Thoracic aorta (tissue), 2 donors: ENCODE measurements at regions not wholly inside any gene's neighbourhood (a gene's known extent, or its start where the extent isn't known, plus 50 kb on each side); places are given as distances from the start of the nearest gene placed in this dataset.
"Not testable (repeated sequence)": the region's sequence is repeated elsewhere in the genome, so short reads cannot be mapped to it uniquely, and the experiment has no call there.

ENCODE experiments used
- ATAC-seq: fragments of 150-250 bp; one replicate; pipeline ENCODE4 v1.8.0; 2017; ENCODE audit warnings: low read depth; ENCODE audit not compliant: insufficient number of reproducible peaks, low FRiP score
- DNase-seq: peaks from one replicate; pipeline ENCODE4 v3.0.0-alpha.2; 2020; ENCODE audit warnings: low spot score
- H3K27ac ChIP-seq, 2 donors: fragments of 200-600 bp; sonication (generic); 1 replicate in 1 of 2; 2 replicates in 1 of 2; pipeline ENCODE4 v1.5.1; 2016; ENCODE audit warnings: mild to moderate bottlenecking in 2 of 2, moderate library complexity in 2 of 2
- H3K27me3 ChIP-seq: fragments of 200-600 bp; sonication (generic); replicated peaks from 2 replicates; pipeline ENCODE4 v1.6.0; 2016; ENCODE audit warnings: mild to moderate bottlenecking; ENCODE audit not compliant: insufficient read depth
- H3K36me3 ChIP-seq: fragments of 200-600 bp; sonication (generic); one replicate; pipeline ENCODE4 v1.5.1; 2016
- H3K4me1 ChIP-seq, 2 donors: fragments of 200-600 bp; sonication (generic); 1 replicate in 1 of 2; 2 replicates in 1 of 2; pipeline versions ENCODE4 v1.5.1 to v1.6.0; 2016; ENCODE audit warnings: low read depth in 2 of 2, mild to moderate bottlenecking in 1 of 2; ENCODE audit not compliant: control insufficient read depth in 1 of 2
- H3K4me3 ChIP-seq: fragments of 200-600 bp; sonication (generic); 2 replicates; pipeline ENCODE4 v1.5.1; 2016; ENCODE audit warnings: mild to moderate bottlenecking
- H3K9me3 ChIP-seq: fragments of 200-600 bp; sonication (generic); 2 replicates; pipeline ENCODE4 v1.5.1; 2016
- TF ChIP-seq, protein P1 (sequence below): fragments of 200-600 bp; sonication (generic); IDR thresholded peaks from one replicate; pipeline ENCODE4 v1.5.1; 2019; ENCODE audit warnings: antibody characterized with exemption

DNA sequence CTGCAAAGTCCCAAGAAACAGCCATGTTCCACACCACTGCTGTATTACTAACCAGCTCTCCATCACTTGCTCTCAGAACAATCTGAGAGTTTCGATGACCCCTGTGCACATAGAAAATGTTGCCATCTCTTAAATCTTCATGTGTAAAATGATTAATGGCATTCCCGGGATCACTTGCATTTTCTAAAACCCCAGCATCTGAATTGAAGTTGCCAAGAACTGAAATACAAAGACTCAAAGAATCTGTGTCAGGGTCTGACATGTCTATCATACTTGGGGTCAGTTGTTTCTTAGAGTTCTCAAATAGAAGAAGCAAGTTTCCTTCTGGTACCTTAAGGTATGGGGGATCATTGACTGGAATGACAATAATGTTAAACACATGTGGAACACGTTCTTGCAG lies 115.1 kb downstream of the ESM1 start:
- no peaks in the 10 kb centered on the region for H3K9me3 ChIP-seq
- ATAC-seq (no peak), DNase-seq (no peak)
- no peaks in the 10 kb centered on the region for H3K36me3 ChIP-seq
- H3K4me1 ChIP-seq = peaks cover 3 to 12% of the 10 kb centered on the region in 2 donors
- no peak overlapping the region for H3K4me3 ChIP-seq
- no peaks in the 10 kb centered on the region for H3K27me3 ChIP-seq
- H3K27ac ChIP-seq = no peak overlapping the region
- TF ChIP-seq, protein P1, sequence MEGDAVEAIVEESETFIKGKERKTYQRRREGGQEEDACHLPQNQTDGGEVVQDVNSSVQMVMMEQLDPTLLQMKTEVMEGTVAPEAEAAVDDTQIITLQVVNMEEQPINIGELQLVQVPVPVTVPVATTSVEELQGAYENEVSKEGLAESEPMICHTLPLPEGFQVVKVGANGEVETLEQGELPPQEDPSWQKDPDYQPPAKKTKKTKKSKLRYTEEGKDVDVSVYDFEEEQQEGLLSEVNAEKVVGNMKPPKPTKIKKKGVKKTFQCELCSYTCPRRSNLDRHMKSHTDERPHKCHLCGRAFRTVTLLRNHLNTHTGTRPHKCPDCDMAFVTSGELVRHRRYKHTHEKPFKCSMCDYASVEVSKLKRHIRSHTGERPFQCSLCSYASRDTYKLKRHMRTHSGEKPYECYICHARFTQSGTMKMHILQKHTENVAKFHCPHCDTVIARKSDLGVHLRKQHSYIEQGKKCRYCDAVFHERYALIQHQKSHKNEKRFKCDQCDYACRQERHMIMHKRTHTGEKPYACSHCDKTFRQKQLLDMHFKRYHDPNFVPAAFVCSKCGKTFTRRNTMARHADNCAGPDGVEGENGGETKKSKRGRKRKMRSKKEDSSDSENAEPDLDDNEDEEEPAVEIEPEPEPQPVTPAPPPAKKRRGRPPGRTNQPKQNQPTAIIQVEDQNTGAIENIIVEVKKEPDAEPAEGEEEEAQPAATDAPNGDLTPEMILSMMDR = no peak

DNA sequence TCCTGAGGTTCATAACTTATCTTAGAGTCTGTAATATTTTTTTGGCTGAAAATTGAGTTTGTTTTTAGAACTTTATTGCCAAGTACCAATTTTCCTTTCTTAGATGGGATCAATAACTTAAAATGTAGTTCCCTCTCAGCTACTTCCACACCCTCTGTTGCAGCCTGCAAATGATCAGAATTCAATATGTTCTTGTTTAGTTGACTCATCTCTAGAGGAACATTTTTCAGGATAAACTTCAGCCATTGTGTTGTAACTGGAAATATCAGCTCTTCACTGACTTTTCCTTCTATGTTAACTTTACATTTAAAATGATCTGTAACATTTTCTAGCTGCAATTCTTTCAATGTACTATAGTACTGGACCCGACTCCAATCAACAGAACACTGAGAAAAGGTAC lies 115.7 kb downstream of the ESM1 start:
- DNase-seq (no peak), ATAC-seq (no peak)
- Histone ChIP-seq H3K9me3 (no peaks in the 10 kb centered on the region), H3K27me3 (no peaks in the 10 kb centered on the region), H3K27ac (no peak overlapping the region), H3K4me3 (no peak overlapping the region), H3K36me3 (no peaks in the 10 kb centered on the region), H3K4me1 (peaks cover 3 to 8% of the 10 kb centered on the region in 2 donors)
- TF ChIP-seq, protein P1 = no peak

DNA sequence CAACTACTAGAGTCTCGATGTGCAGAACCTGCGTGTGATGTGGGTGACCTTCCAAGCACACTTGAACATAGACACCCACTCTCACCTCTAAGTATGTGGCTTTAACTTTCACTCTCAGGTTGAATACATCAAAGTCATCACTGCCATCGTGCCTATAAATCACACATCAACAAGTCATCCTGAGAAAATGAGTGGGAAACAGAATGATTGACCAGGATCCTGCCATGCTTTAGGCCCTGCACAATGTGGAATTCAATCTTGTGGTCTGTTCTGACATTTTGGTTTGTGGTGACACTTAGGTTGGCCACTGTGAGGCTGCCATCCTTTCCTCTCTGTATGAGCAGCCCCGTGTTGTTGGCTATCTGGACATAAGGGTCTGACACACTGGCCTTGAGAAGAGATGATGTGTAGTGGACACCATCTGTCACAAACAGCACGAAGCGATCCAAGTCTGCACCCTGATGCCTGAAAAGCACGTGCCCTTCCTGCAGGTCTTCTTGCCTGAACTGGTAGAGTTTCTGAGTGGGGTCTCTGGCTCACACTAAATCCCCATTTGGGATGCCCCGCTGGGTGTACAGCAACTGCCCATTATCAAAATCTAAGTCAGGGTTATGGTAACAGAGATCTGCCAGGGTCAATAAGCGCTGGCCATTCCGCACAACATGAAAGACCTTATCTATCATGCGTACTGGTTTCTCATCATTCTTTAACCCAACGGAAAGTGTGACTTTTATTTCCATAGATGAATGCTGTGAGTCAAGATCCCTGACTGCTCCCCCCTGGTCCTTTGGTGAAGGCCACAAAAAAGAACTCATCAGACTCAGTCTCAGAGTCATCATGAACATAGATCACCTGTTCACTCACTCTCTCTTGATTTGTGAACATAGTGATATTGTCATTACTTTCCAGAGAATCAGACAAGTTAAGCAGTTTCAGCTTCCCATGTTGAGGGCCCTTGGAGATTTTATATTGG lies 116.6 kb downstream of the ESM1 start:
- H3K4me3 ChIP-seq = no peak overlapping the region
- no peak for ATAC-seq
- peaks cover 0 to 3% of the 10 kb centered on the region in 2 donors for H3K4me1 ChIP-seq
- no peaks in the 10 kb centered on the region for H3K9me3 ChIP-seq
- TF ChIP-seq, protein P1 = no peak
- DNase-seq = no peak
- H3K27me3 ChIP-seq = no peaks in the 10 kb centered on the region
- no peak overlapping the region for H3K27ac ChIP-seq
- H3K36me3 ChIP-seq = no peaks in the 10 kb centered on the region

DNA sequence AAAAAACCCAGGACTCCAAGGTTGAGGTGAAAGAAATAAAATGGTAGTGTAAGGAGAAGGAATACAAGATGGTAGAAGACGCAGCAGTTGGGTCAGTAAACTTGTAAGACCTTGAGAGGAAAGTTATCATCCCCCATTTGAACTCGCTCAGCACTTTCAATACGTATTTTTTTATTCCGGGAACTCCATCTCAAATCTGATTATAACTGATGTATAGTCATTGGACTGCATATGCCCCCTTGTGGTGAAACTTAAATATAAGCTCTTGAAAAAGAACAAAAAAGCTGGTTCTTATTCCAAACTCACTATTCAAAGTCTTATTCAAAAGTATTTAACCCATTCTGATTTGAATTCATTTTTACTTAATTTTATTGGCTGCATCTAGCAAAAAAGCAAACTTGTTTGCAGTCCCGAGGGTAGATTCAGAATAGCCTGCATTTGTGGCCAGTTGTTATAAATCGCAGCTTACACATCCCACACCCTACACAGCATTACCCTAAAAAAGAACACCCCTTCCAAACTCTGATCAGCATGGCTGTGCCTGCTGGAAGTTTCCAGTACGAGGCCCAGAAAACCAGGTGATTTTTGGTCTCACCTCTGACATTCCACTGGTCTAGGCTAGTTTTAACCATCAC lies 118.0 kb downstream of the ESM1 start:
- Histone ChIP-seq H3K9me3 (no peaks in the 10 kb centered on the region), H3K4me3 (peak overlapping the region; percentile 64), H3K36me3 (no peaks in the 10 kb centered on the region), H3K27me3 (no peaks in the 10 kb centered on the region), H3K4me1 (peaks cover 0 to 3% of the 10 kb centered on the region in 2 donors), H3K27ac (no peak overlapping the region)
- ATAC-seq = peak; percentile 63
- DNase-seq = no peak
- TF ChIP-seq, protein P1 = peak; percentile 78

DNA sequence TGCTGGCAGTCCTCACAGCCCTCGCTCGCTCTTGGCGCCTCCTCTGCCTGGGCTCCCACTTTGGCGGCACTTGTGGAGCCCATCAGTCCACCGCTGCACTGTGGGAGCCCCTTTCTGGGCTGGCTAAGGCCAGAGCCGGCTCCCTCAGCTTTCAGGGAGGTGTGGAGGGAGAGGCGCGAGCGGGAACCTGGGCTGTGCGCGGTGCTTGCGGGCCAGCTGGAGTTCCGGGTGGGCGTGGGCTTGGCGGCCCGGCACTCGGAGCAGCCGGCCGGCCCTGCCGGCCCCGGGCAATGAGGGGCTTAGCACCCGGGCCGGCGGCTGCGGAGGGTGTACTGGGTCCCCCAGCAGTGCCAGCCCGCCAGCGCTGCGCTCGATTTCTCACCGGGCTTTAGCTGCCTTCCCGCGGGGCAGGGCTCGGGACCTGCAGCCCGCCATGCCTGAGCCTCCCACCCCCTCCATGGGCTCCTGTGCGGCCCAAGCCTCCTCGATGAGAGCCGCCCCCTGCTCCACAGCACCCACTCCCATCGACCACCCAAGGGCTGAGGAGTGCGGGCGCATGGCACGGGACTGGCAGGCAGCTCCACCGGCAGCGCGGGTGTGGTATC lies 120.4 kb downstream of the ESM1 start:
- H3K4me1 ChIP-seq = not testable (repeated sequence)

More for the DNA sequence above, 120.4 kb downstream of the ESM1 start:
- not testable (repeated sequence) for H3K27ac ChIP-seq, ATAC-seq, H3K9me3 ChIP-seq, DNase-seq, H3K36me3 ChIP-seq, H3K27me3 ChIP-seq, H3K4me3 ChIP-seq
